Smooth muscle cell of the brain vasculature (primary cell): ENCODE measurements at regions not wholly inside any gene's neighbourhood (a gene's known extent, or its start where the extent isn't known, plus 50 kb on each side); places are given as distances from the start of the nearest gene placed in this dataset.

ENCODE experiments used
- DNase-seq: peaks from one replicate; pipeline ENCODE4 v3.0.0-alpha.2; 2012; ENCODE audit warnings: low read depth, low spot score

GRCh38 chr12:97177481-97177880 lies 270.4 kb downstream of the NEDD1 start:
- no peak for DNase-seq

DNA sequence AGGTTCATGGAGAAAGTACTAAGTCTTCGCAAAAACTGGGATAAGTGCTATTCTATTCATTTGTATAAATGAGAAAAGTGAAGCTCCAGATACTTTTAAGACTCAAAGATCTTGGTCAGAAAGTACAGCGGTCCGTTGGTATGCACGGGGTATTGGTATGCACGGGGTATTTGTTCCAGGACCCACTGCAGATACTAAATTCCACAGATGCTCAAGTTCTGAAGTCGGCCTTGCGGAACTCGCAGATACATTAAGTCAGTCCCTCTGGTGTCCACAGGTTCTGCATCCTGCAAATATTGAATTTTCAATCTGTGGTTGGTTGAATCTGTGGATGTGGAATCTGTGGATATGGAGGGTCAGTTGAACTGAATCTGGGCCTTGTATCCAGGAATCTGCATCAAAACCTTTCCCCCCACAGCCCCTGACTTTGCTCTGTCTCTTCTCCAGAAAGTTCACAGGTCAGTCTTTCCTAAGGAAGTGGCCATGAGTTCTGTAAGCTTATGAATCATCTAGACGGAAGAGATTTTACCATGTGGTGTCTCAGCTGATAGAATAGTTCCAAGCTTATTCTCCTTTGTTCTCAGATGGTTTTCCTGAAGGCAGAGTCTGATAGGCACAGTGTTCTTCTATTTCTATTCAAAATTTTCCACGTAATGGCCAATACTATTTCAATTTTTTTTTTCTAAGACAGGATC lies 274.7 kb downstream of the NEDD1 start:
- DNase-seq, result no peak

- no peak for DNase-seq
These were observed 275.7 kb downstream of the NEDD1 start for GRCh38 chr12:97182769-97183168.

DNA sequence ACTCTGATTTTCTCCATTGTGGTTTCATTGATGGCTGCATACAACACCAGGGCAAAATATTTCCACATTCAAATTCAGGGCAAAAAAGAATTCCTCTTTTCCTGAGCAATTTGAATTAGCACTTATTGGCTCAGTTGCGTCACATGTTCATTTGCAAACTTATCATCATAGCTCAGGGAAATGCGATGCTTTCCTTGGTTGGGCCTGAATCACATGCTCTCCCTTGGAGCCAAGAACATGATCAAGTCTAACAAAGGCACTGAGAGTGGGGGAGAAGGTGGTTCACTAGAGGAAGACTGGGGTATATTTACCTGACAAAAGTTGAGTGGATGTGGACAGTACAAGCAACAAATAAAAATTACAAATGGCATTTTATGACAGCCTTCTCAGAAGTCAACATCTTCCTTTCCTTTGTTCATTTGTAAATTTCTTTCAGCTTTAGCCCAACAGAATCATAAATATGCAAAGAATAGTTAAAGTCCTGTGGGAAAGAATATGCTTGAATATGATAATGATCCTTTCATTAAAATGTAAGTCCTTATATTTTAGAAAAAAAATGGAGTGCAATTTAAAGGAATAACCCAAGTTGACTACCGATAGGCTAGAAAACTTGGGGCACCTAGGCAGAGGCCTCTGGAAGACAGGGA lies 277.2 kb downstream of the NEDD1 start:
- DNase-seq, result no peak

GRCh38 chr12:97185567-97185966 lies 277.0 kb upstream of the RMST start:
- DNase-seq, result no peak

GRCh38 chr12:97194546-97194945 lies 268.1 kb upstream of the RMST start:
- DNase-seq, result no peak

DNA sequence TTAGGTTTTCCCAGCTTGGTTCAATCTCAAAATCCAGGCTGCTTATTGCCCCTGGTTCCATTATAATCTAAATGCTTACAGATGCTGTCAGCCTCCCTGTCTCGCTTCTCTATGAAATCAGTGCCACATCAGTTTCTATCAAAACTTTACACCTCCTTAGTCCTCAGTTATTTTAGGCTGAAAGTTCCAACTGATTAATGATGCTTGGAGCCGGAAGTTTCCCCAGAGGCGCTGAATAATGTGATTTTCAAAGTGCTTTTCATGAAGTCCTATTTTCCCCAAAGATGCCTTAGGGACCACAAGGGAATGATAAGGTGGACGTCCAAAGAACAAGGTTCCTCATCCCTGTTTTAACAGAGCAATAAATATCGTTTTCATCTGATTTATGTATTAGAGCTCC lies 262.4 kb upstream of the RMST start:
- no peak for DNase-seq

- DNase-seq, result no peak
These were observed 259.2 kb upstream of the RMST start for GRCh38 chr12:97203408-97203807.

DNA sequence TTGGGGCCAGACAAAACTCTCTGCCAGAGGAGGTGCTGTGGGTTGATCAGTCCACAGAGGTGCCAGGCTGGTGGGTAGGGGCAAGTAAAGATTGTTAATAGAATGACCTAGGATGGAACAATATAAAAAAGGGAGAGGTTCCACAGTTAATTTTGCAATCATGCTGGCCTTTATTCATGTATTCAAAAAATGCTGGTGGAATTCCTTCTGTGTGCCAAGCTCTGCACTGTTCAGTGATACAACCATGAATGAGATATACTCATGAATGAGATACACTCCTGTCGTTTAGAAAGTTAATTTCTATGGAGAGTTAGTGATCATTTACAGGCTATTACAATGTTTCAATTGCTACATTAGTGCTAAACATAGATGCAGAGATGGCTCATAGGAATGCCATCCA lies 252.6 kb upstream of the RMST start:
- no peak for DNase-seq

DNA sequence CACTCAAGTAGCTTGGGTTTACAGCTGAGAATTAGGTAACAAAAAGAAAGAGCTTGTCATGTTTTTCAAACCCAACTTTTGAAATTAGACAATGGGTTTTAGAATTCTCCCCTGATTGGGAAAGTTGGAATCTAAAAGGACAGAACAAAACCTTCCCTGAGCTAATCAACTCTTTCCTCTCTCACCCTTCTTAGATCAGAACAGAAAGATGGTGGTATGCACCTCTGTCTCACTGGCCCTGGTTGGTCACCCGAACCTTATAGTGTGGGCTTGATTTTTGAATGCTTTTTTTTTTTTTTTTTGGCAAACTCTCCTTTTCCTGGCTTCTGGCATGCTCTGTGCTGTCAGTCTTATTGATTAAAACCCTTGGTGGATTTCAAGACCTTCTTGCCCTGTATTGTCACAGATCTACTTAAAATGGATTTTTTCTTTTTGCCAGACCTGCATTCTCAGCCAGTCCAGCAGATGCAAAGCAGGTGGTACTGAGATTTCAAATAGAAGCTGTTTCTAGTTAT lies 251.1 kb upstream of the RMST start:
- no peak for DNase-seq

DNA sequence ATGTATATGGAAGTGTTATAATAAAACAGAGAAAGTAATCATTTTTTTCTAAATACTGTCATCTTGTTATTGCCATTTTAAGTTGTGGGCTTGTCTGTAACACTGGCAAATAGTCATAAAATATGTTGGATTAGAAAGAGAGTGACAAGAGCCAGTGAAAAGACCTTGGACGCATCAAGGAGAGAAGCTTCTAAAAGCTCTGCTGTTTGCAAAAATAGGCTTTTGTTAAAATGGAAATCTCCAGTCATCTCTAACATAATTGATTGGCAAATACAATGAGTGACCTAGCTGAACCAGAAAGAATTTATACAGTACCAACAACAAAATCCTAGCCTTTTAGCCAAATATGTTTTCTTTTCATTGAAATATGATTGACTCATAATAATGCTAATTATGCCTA lies 245.8 kb upstream of the RMST start:
- no peak for DNase-seq

GRCh38 chr12:97222391-97222790 lies 240.2 kb upstream of the RMST start:
- DNase-seq, result no peak

DNA sequence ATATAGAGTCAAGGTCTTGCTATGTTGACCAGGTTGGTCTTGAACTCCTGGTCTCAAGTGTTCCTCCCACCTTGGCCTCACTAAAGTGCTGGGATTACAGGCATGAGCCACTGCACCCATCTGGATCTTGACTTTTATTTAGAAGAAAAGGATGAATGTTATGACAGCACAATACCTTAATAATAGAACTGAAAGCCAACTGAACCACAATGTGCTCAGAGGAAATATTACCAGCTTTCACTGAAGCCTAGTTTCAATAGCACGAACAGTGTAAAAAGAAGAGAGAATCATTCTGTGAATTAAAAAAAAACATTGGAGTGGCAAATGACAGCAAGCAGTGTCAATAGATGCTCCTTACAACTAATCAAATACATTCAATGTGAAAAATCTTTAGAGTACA lies 239.2 kb upstream of the RMST start:
- DNase-seq, result no peak

DNA sequence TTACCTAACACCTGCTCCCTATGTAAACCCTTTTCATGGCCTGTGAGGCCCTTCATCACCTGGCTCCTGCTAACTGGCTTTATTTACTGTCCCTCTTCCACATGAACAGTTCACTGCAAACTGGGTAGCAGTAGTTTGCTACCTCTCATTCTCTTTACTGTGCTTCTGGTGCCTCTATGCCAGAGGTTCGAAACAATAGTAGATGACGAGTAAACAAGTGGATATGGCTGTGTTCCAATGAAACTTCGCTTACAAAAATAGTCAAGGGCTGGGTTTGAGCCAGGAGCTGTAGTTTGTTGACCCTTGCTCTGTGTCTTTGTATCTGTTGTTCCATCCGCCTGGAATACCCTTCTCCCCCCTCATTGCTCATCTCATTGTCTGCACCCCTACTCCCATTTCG lies 233.6 kb upstream of the RMST start:
- DNase-seq, result no peak

DNA sequence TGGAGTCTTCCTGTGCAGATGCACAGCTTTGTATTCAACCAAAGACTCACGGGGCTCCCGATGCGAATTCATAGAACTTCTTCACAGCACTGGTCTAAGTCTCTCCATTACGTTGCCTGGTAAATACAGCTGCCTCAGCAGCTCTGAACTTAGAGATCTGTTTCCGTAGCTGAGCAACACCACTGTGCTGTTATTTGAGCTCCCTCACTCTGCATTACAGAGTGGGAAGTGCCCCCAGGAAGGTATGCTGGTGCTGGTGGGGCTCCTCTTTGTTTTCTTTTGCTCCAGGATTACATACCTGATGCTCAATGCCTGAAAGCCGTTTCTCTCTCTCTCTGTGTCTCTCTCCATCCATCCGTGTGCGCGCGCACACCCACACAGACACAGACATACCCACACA lies 227.5 kb upstream of the RMST start:
- DNase-seq, result no peak

DNA sequence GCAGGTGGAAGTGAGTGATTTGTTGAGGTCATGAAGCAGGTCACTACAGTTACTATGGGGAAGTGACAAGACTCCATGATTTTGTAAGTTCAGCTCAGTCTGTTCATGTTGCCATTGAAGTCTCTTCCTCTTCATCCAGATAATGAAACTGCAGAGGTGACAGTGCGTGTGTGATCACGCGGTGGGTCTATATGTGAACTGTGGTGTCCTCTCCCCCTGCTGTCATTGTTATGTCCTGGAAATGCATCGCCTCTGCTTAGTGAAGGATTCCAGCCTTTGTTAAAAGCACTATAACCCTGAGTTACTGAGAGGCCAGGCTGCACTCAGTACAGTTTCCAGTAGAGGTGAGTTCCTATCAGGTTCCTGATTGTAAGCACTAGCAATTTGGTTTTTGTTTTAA lies 216.2 kb upstream of the RMST start:
- DNase-seq, result no peak

DNA sequence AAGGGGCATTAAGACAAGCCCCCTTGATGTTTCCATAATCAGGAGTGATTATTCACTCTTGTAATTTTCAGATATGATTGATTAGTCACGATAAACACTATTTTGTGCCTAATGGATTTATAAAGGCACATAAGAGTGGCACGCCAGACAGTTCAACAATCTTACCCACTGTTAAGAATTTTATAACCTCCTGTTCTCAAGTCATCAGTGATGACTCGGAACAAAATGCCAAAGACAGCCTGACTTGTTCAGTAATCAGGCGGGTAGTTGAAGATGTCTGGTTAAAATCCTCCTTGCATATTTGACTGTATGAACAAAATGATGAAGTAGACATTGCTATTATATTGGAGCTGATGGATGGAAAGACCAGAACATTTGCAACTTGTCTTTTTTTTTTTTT lies 212.1 kb upstream of the RMST start:
- no peak for DNase-seq

DNA sequence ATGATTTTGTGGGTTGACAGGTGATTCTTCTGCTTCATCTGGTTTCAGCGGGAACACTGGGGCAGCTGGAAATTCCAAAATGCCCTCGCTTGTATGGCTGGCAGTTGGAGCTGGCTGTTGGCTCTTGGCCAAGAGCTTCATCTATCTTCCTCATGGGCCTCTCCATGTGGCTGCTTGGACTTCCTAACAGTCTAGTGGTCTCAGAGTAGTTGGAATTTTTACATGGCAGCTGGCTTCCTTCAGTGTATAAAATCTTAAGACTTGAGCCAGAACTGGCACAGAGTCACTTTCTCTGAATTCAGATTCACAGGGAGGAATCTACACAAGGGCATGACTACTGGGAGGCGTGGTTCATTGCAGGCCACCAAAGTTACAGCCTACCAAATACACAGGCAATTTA lies 204.9 kb upstream of the RMST start:
- DNase-seq, result no peak

GRCh38 chr12:97259098-97259497 lies 203.5 kb upstream of the RMST start:
- DNase-seq, result no peak

GRCh38 chr12:97260786-97261185 lies 201.8 kb upstream of the RMST start:
- no peak for DNase-seq

DNA sequence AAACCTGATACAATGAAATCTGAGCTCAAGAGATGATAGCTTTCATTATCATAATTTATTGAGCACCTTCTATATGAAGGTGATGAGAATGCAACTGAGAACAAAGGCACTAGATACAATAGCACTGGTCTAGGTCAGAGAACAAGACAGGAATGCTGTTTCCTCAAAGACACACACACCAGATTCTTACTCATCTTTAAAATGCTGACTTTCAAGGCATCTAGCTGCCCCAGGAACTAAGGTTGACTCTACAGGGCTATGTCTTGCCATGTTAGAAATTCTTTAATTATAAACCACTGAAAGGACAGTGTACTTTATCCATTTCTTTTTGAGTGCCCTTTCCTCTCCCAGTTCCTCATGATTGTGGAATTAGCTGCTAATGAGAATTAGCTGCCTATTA lies 195.4 kb upstream of the RMST start:
- DNase-seq, result no peak

GRCh38 chr12:97267594-97268202 lies 194.9 kb upstream of the RMST start:
- no peak for DNase-seq

DNA sequence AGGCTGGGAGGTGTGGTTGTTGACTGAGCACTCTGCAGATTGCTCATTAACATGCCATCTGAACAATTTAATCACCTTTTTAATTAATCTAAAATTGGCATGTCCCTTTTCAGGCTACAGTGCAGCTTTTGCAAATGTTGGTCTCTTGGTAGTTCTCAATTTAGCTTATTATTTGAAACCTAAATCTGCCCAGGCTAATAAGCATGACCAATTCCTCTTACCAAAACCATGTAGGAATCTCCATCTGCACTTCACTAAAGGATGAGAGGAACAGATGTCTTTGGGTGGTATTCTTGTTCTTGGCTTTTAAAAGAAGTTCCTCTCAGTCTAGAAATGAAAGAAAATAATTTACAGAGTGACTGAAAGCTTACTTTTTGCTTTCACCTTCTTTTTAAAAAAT lies 190.1 kb upstream of the RMST start:
- DNase-seq, result no peak
